ENCODE measurements at regions not wholly inside any gene's neighbourhood (a gene's known extent, or its start where the extent isn't known, plus 50 kb on each side); places are given as distances from the start of the nearest gene placed in this dataset.

- TF ChIP-seq POLR2A (IDR thresholded peaks at IDR 0.05; ENCODE audit: low read depth, low read length) (no peak), GATA2 (IDR thresholded peaks at IDR 0.05; ENCODE audit: insufficient read depth, insufficient read length, low read depth, low read length) (no peak), CTCF (IDR thresholded peaks at IDR 0.05; ENCODE audit: extremely low read depth in 1 of 2, insufficient read depth in 1 of 2, low read depth in 1 of 2, low read length in 2 of 2) (no peak), JUN (IDR thresholded peaks at IDR 0.05; ENCODE audit: borderline replicate concordance, insufficient read depth, insufficient read length, low read depth) (peak; percentile 37), MAX (IDR thresholded peaks at IDR 0.05; ENCODE audit: insufficient read depth, insufficient read length) (no peak), POLR2AphosphoS5 (IDR thresholded peaks at IDR 0.05; ENCODE audit: insufficient read depth, low read depth, low read length) (no peak), EZH2 (IDR thresholded peaks at IDR 0.05; ENCODE audit: borderline replicate concordance, low read depth, low read length, severe bottlenecking) (no peak), FOS (IDR thresholded peaks at IDR 0.05; ENCODE audit: borderline replicate concordance, insufficient read depth, low read length) (peak; percentile 16), MYC (IDR thresholded peaks at IDR 0.05; ENCODE audit: low read depth, low read length) (no peak)
Observed at GRCh38 chr4:138049355-138049754, 192.8 kb downstream of the SLC7A11 start.

All from endothelial cell of umbilical vein (primary cell).